K562 (cell line): ENCODE measurements at regions not wholly inside any gene's neighbourhood (a gene's known extent, or its start where the extent isn't known, plus 50 kb on each side); places are given as distances from the start of the nearest gene placed in this dataset.
A peak's percentile ranks its signal among the peaks of the same experiment; 100 is the strongest.
"Not testable (repeated sequence)": the region's sequence is repeated elsewhere in the genome, so short reads cannot be mapped to it uniquely, and the experiment has no call there.

Experiments
- ATAC-seq: fragments of 200-7000 bp; cut with Tn5 transposase; 3 replicates; pipeline ENCODE4 v1.9.1; 2020; ENCODE audit warnings: moderate library complexity
- BruUV-seq: library from RNA; stranded (reverse); fragments of 400-500 nt; replicated peaks from 2 replicates; lab custom pipeline; 2021; lab: Mats Ljungman, UMichigan
- CTCF ChIA-PET: fragments of 300-600 bp; formaldehyde crosslinking; extraction: SDS; loops from one replicate; lab custom pipeline; 2021; ENCODE audit warnings: low intra/inter-chr PET ratio; lab: Yijun Ruan, JAX
- POLR2A ChIA-PET: fragments of 300-600, 350-650 bp; sonication (Branson Sonifier 250); formaldehyde crosslinking; extraction: SDS; loops from one replicate; lab custom pipeline; 2021; ENCODE audit warnings: antibody characterized with exemption, inconsistent platforms; lab: Yijun Ruan, JAX
- DNase-seq, 4 experiments: peaks; one replicate each; pipeline versions ENCODE4 v3.0.0 to v3.0.0-alpha.2; 2011 to 2018; ENCODE audit warnings: low spot score in 3 of 4, mixed read lengths in 3 of 4; ENCODE audit errors: extremely low read depth in 1 of 4
- FAIRE-seq: peaks from 2 replicates; lab custom pipeline; 2011; peaks lifted over from hg19 to GRCh38; lab: Jason Lieb, UNC
- H2AFZ ChIP-seq: 2 replicates; pipeline ENCODE4 v1.6.0; 2011; ENCODE audit warnings: low read depth, low read length, control low read depth, inconsistent platforms
- H3K27ac ChIP-seq: fragments of 200-600 bp; 3 replicates; pipeline ENCODE4 v1.8.0; 2011; ENCODE audit warnings: low read depth, mild to moderate bottlenecking, control low read depth, inconsistent platforms, low read length, moderate library complexity, mixed read lengths; ENCODE audit errors: extremely low read depth
- H3K27me3 ChIP-seq, 2 experiments: fragments of 300-600 bp in 1 of 2; 2 replicates in 1 of 2; 3 replicates in 1 of 2; pipeline versions ENCODE4 v1.6.0 to v1.8.0; 2011; ENCODE audit warnings: inconsistent platforms in 2 of 2, low read length in 2 of 2, mild to moderate bottlenecking in 1 of 2, mixed read lengths in 1 of 2, moderate library complexity in 1 of 2; ENCODE audit not compliant: control insufficient read depth in 2 of 2, insufficient read depth in 2 of 2
- H3K36me3 ChIP-seq: fragments of 300-600 bp; 3 replicates; pipeline ENCODE4 v1.8.0; 2011; ENCODE audit warnings: mild to moderate bottlenecking, low read length, inconsistent platforms; ENCODE audit not compliant: control insufficient read depth, insufficient read depth
- H3K4me1 ChIP-seq, 2 experiments: fragments of 200-600 bp in 1 of 2; replicated peaks in 1 of 2; 2 replicates in 1 of 2; 3 replicates in 1 of 2; pipeline versions ENCODE4 v1.5.1 to v1.8.0; 2011; ENCODE audit warnings: inconsistent platforms in 2 of 2, low read length in 2 of 2, mild to moderate bottlenecking in 1 of 2, mixed read lengths in 1 of 2, moderate library complexity in 1 of 2; ENCODE audit not compliant: control insufficient read depth in 2 of 2, insufficient read depth in 2 of 2
- H3K4me2 ChIP-seq: 2 replicates; pipeline ENCODE4 v1.6.1; 2011; ENCODE audit warnings: low read length, control low read depth, inconsistent platforms, mixed read lengths; ENCODE audit not compliant: insufficient read depth
- H3K4me3 ChIP-seq: fragments of 200-600 bp; sonication (generic), shearing (Covaris generic); 2 replicates; pipeline ENCODE4 v1.5.1; 2016; ENCODE audit warnings: control low read depth, inconsistent platforms
- H3K79me2 ChIP-seq: fragments of 200-600 bp; 3 replicates; pipeline ENCODE4 v1.8.0; 2011; ENCODE audit warnings: low read length, inconsistent platforms; ENCODE audit not compliant: control insufficient read depth, insufficient read depth
- H3K9ac ChIP-seq, 2 experiments: 2 replicates each; pipeline versions ENCODE4 v1.6.0 to v1.6.1; 2011; ENCODE audit warnings: low read depth in 2 of 2, low read length in 2 of 2, control low read depth in 1 of 2, inconsistent platforms in 1 of 2, mild to moderate bottlenecking in 1 of 2, mixed read lengths in 1 of 2; ENCODE audit not compliant: insufficient read depth in 1 of 2
- H3K9me1 ChIP-seq: one replicate; pipeline ENCODE4 v1.6.0; 2011; ENCODE audit warnings: inconsistent platforms, mild to moderate bottlenecking, low read length, moderate library complexity; ENCODE audit not compliant: control insufficient read depth, insufficient read depth
- H3K9me3 ChIP-seq: replicated peaks from 2 replicates; pipeline ENCODE4 v1.5.1; 2011; ENCODE audit warnings: low read depth, low read length, inconsistent platforms; ENCODE audit not compliant: control insufficient read depth, insufficient read depth
- H4K20me1 ChIP-seq: replicated peaks from 2 replicates; pipeline ENCODE4 v1.6.1; 2011; ENCODE audit warnings: low read length, inconsistent platforms, mixed read lengths; ENCODE audit not compliant: control insufficient read depth, insufficient read depth
- FOXK2 ChIP-seq, 2 experiments: fragments of 450-650 bp; IDR thresholded peaks in 1 of 2; conservative IDR thresholded peaks in 1 of 2; 2 replicates each; pipeline ENCODE4 v1.6.1; 2016; ENCODE audit warnings: low read depth in 2 of 2, mild to moderate bottlenecking in 1 of 2
- KAT7 ChIP-seq: sonication (generic); formaldehyde crosslinking; IDR thresholded peaks from 2 replicates; pipeline ENCODE4 v1.8.0; 2022; ENCODE audit warnings: missing genetic modification reagents, mild to moderate bottlenecking, borderline replicate concordance
- KLF6 ChIP-seq: fragments of 250-450 bp; sonication (Bioruptor Pico); IDR thresholded peaks from 2 replicates; pipeline ENCODE4 v1.4.0; 2020; ENCODE audit warnings: mild to moderate bottlenecking, moderate library complexity, borderline replicate concordance
- RFX1 ChIP-seq: fragments of 450-650 bp; IDR thresholded peaks from 2 replicates; pipeline ENCODE4 v1.6.1; 2016; ENCODE audit warnings: mild to moderate bottlenecking, moderate library complexity
- ZBTB12 ChIP-seq: fragments of 250-450 bp; sonication (Bioruptor Pico); IDR thresholded peaks from 2 replicates; pipeline ENCODE4 v1.4.0; 2020
- ZFP91 ChIP-seq: sonication (generic); formaldehyde crosslinking; IDR thresholded peaks from 2 replicates; pipeline ENCODE4 v1.8.0; 2022; ENCODE audit warnings: mild to moderate bottlenecking, missing genetic modification reagents
- WGBS: fragments of 100-300 bp; shearing (Covaris generic); methylation state at CpG from one replicate; pipeline ENCODE4 v1.1.6; 2016; ENCODE audit warnings: low coverage, mixed read lengths; ENCODE audit not compliant: insufficient coverage; ENCODE audit errors: missing lambda C conversion rate; 5-methylcytosine and 5-hydroxymethylcytosine counted together
- in situ Hi-C: fragments of 300-500 bp; cut with MboI; formaldehyde crosslinking; loops from 4 replicates; pipeline ENCODE4 v1.15.0; 2018; ENCODE audit warnings: inconsistent platforms, mixed read lengths
- intact Hi-C: fragments of 100-400 bp; cut with micrococcal nuclease; formaldehyde crosslinking; loops from 2 replicates; pipeline ENCODE4 v1.14.2; 2022
- TF ChIP-seq, protein P1 (sequence below): fragments of 250-450 bp; sonication (Bioruptor Pico); IDR thresholded peaks from 2 replicates; pipeline ENCODE4 v1.4.0; 2020; ENCODE audit warnings: borderline replicate concordance
- TF ChIP-seq, protein P2 (sequence below): IDR thresholded peaks from 2 replicates; pipeline ENCODE4 v1.6.1; 2011; ENCODE audit warnings: borderline replicate concordance, low read depth, mild to moderate bottlenecking, moderate library complexity, low read length; ENCODE audit not compliant: insufficient read depth, poor library complexity, severe bottlenecking

DNA sequence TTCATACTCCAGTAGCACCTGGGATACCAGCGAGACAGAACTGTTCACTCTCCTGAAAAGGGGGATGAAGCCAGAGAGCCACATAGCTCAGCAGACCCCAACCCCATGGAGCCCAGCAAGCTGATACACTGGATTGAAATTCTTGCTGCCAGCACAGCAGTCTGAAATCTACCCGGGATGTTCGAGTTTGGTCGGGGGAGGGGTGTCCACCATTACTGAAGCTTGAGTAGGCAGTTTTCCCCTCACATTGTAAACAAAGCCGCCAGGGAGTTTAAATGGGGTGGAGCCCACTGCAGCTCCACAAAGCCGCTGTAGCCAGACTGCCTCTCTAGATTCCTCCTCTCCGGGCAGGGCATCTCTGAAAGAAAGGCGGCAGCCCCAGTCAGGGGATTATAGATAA, 243.7 kb upstream of the RASGEF1B start:
- H3K36me3 ChIP-seq, H3K27ac ChIP-seq, BruUV-seq, ATAC-seq, FAIRE-seq, H4K20me1 ChIP-seq, H3K9ac ChIP-seq, H3K4me2 ChIP-seq, H3K9me3 ChIP-seq, in situ Hi-C loops, DNase-seq, H3K4me1 ChIP-seq, H3K9me1 ChIP-seq, H3K4me3 ChIP-seq, H3K79me2 ChIP-seq, H2AFZ ChIP-seq: not testable (repeated sequence)
- ChIA-PET POLR2A (interaction anchor here (1.0 to 1.2 kb wide), 2 partner anchors 14 to 38 kb away, joined by 3 read pairs; no protein-coding TSS in a partner anchor), CTCF (interaction anchor here (1.1 kb wide), 1 partner anchor 130 kb away, joined by 4 read pairs; no protein-coding TSS in a partner anchor)
- peaks cover 3 to 41% of the 10 kb centered on the region in 2 experiments; a peak in 3 of 5 replicates for H3K27me3 ChIP-seq
- intact Hi-C loops, result loop anchor here (1.0 kb wide), 1 partner anchor 129 kb away; no protein-coding TSS in a partner anchor
- 0 out of 4 replicates have a peak, but pooled peaks of 1 of the 2 experiments have one; percentile 12 for TF ChIP-seq FOXK2 (conservative IDR thresholded peaks at IDR 0.05 in 1 of 2, IDR thresholded peaks at IDR 0.05 in 1 of 2; ENCODE audit: low read depth in 2 of 2)
- WGBS, result 3% methylated on average over 7 of the region's 8 CpGs

DNA sequence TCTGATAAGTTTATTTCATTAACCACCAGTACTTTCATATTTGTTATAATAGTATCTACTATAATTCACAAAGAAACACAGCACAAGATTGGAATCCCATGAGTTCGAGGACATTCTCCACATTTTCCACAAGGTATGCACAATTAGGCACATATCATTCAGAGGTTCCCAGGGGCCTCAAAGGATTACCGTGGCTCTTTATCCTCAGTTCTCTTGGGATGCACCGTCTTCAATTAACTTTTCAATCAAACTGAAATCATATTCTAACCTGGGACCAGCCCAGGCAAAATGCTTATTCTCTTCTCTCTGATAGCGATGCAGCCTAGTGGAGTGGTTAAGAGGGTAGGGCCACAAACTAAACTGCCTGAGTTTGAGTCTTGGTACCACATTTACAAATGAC, 242.6 kb upstream of the RASGEF1B start:
- ChIA-PET POLR2A (no interaction called here), CTCF (no interaction called here)
- FAIRE-seq (no peak), ATAC-seq (no peak), DNase-seq (no peak)
- Histone ChIP-seq H3K27ac (no peak overlapping the region), H3K9me3 (no peaks in the 10 kb centered on the region), H4K20me1 (no peaks in the 10 kb centered on the region), H2AFZ (no peak overlapping the region), H3K9me1 (no peaks in the 10 kb centered on the region), H3K9ac (no peak overlapping the region), H3K4me3 (no peak overlapping the region), H3K27me3 (peaks cover 3 to 46% of the 10 kb centered on the region in 2 experiments; a peak in 4 of 5 replicates), H3K4me2 (no peak overlapping the region), H3K79me2 (no peaks in the 10 kb centered on the region), H3K36me3 (no peaks in the 10 kb centered on the region), H3K4me1 (no peaks in the 10 kb centered on the region; a peak in 2 of 5 replicates)
- no TSS peak for BruUV-seq
- intact Hi-C loops, result no loop called here
- in situ Hi-C loops, result no loop called here
- 6% methylated on average over 4 of the region's 4 CpGs for WGBS
- TF ChIP-seq KAT7 (CRISPR knock-in tag), result no peak
- TF ChIP-seq ZBTB12 (CRISPR knock-in tag), result no peak
- TF ChIP-seq, protein P1, sequence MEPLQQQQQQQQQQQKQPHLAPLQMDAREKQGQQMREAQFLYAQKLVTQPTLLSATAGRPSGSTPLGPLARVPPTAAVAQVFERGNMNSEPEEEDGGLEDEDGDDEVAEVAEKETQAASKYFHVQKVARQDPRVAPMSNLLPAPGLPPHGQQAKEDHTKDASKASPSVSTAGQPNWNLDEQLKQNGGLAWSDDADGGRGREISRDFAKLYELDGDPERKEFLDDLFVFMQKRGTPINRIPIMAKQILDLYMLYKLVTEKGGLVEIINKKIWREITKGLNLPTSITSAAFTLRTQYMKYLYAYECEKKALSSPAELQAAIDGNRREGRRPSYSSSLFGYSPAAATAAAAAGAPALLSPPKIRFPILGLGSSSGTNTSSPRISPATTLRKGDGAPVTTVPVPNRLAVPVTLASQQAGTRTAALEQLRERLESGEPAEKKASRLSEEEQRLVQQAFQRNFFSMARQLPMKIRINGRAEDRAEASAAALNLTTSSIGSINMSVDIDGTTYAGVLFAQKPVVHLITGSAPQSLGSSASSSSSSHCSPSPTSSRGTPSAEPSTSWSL (CRISPR knock-in tag), result no peak
- TF ChIP-seq, protein P2, sequence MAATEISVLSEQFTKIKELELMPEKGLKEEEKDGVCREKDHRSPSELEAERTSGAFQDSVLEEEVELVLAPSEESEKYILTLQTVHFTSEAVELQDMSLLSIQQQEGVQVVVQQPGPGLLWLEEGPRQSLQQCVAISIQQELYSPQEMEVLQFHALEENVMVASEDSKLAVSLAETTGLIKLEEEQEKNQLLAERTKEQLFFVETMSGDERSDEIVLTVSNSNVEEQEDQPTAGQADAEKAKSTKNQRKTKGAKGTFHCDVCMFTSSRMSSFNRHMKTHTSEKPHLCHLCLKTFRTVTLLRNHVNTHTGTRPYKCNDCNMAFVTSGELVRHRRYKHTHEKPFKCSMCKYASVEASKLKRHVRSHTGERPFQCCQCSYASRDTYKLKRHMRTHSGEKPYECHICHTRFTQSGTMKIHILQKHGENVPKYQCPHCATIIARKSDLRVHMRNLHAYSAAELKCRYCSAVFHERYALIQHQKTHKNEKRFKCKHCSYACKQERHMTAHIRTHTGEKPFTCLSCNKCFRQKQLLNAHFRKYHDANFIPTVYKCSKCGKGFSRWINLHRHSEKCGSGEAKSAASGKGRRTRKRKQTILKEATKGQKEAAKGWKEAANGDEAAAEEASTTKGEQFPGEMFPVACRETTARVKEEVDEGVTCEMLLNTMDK, result no peak
- TF ChIP-seq ZFP91 (CRISPR knock-in tag), result no peak
- no peak for TF ChIP-seq KLF6 (CRISPR knock-in tag)
- TF ChIP-seq RFX1, result no peak
